ENCODE measurements at regions not wholly inside any gene's neighbourhood (a gene's known extent, or its start where the extent isn't known, plus 50 kb on each side); places are given as distances from the start of the nearest gene placed in this dataset.
"Not testable (repeated sequence)": the region's sequence is repeated elsewhere in the genome, so short reads cannot be mapped to it uniquely, and the experiment has no call there.

DNA sequence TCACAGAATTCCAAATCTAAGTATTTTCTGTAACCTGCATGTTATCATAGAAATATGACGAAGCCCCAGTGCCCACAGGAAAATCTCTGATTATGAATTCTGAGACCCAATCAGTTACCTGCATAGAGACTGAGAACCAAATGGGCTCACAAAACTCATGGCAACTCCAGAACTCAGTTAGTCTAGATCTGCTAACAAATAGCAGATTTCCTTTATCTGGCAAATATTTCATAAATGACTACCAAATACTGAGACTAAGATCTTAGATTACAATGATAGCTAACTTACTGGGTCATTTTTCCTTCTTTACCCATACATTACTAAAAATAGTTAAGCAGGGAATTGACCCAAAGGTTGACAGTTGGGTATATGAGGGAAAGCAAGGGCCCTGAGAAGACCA lies 228.1 kb upstream of the FAT3 start:
- in situ Hi-C loops (cut with MboI; ENCODE audit: low sequenced_read_pairs), result no loop called here
- Histone ChIP-seq H4K20me1 (ENCODE audit: insufficient read depth, low read length) (no peaks in the 10 kb centered on the region), H3K23ac (ENCODE audit: low read depth, low read length) (no peak overlapping the region), H2BK5ac (ENCODE audit: low read depth, low read length, poor library complexity, severe bottlenecking) (no peak overlapping the region), H3K27ac (ENCODE audit: insufficient read depth, low read length) (no peak overlapping the region), H3K9ac (ENCODE audit: low read depth, low read length) (no peak overlapping the region), H3K4me1 (ENCODE audit: control insufficient read depth, insufficient read depth, low read length) (no peaks in the 10 kb centered on the region), H3K4ac (ENCODE audit: low read depth, low read length) (no peak overlapping the region), H3K4me3 (ENCODE audit: insufficient read depth, low read depth, low read length) (no peak overlapping the region), H3K18ac (ENCODE audit: low read depth, low read length) (no peak overlapping the region), H4K91ac (ENCODE audit: insufficient read depth, low read depth, low read length) (no peak overlapping the region), H3K9me1 (ENCODE audit: insufficient read depth, low read length) (no peaks in the 10 kb centered on the region), H3K56ac (ENCODE audit: extremely low read depth, insufficient read depth, low read length) (no peak overlapping the region), H2BK15ac (ENCODE audit: low read depth, low read length) (no peak overlapping the region), H2BK120ac (ENCODE audit: low read depth, low read length) (no peak overlapping the region), H2AK9ac (replicated peaks; ENCODE audit: low read depth, low read length, poor library complexity) (no peak overlapping the region), H2AK5ac (ENCODE audit: low read depth, low read length) (no peak overlapping the region), H3K27me3 (ENCODE audit: control insufficient read depth, insufficient read depth, low read length) (no peaks in the 10 kb centered on the region), H4K5ac (ENCODE audit: low read depth, low read length) (no peak overlapping the region), H3K79me1 (ENCODE audit: low read depth in 1 of 2, low read length in 2 of 2) (no peaks in the 10 kb centered on the region), H3K9me3 (ENCODE audit: control insufficient read depth, insufficient read depth, low read length) (peaks cover 7% of the 10 kb centered on the region), H3K14ac (replicated peaks; ENCODE audit: low read depth, low read length) (no peak overlapping the region), H2AFZ (replicated peaks; ENCODE audit: low read length, poor library complexity) (no peak overlapping the region), H4K8ac (ENCODE audit: low read depth in 2 of 2, low read length in 2 of 2) (no peak overlapping the region), H3K4me2 (ENCODE audit: low read depth, low read length) (no peak overlapping the region), H2BK20ac (ENCODE audit: low read depth, low read length) (no peak overlapping the region), H3K36me3 (ENCODE audit: control insufficient read depth, insufficient read depth, low read length) (no peaks in the 10 kb centered on the region)
- BruUV-seq (replicated peaks), result no TSS peak
- ChIA-PET CTCF (no interaction called here), POLR2A (ENCODE audit: unreplicated experiment) (no interaction called here)
- ATAC-seq (ENCODE audit: low read depth), result no peak
- dilution Hi-C loops (cut with HindIII; ENCODE audit: low sequenced_read_pairs, unreplicated experiment), result no loop called here
- 80% methylated on average over 1 of the region's 1 CpG; no CpG with 5 or more reads in 1 of the 2 experiments for WGBS, 2 experiments (ENCODE audit: extremely low coverage in 2 of 2, insufficient read length in 1 of 2)
- DNase-seq, result no peak
- intact Hi-C loops (cut with micrococcal nuclease), result no loop called here
- no peak for TF ChIP-seq CEBPB (IDR thresholded peaks at IDR 0.05; ENCODE audit: low read depth, low read length)
- no peak for TF ChIP-seq FOS (IDR thresholded peaks at IDR 0.05; ENCODE audit: low read depth, low read length)
- TF ChIP-seq RAD21 (IDR thresholded peaks at IDR 0.05; ENCODE audit: low read length), result no peak
- no peak for TF ChIP-seq BHLHE40 (IDR thresholded peaks at IDR 0.05; ENCODE audit: low read depth, low read length)
- no peak for TF ChIP-seq RFX5 (IDR thresholded peaks at IDR 0.05; ENCODE audit: low read depth, low read length)
- no peak for TF ChIP-seq SMC3 (IDR thresholded peaks at IDR 0.05; ENCODE audit: low read depth, low read length)

DNA sequence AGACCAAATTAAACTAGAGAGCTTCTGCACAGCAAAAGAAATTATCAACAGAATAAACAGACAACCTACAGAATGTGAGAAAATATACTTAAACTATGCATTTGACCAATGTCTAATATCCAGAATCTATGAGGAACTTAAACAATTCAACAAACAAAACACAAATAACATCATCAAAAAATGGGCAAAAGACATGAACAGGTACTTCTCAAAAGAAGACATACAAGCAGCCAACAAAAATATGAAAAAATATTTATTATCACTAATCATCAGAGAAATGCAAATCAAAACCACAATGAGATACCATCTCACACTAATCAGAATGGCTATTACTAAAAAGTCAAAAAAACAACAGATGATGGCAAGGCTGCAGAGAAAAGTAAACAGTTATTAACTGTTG lies 236.2 kb upstream of the FAT3 start:
- POLR2A ChIA-PET (ENCODE audit: unreplicated experiment); H2BK20ac ChIP-seq (ENCODE audit: low read depth, low read length); H4K91ac ChIP-seq (ENCODE audit: insufficient read depth, low read depth, low read length); dilution Hi-C loops (cut with HindIII; ENCODE audit: low sequenced_read_pairs, unreplicated experiment); H3K27me3 ChIP-seq (ENCODE audit: control insufficient read depth, insufficient read depth, low read length); H3K18ac ChIP-seq (ENCODE audit: low read depth, low read length); H2AK5ac ChIP-seq (ENCODE audit: low read depth, low read length); H3K56ac ChIP-seq (ENCODE audit: extremely low read depth, insufficient read depth, low read length); H3K36me3 ChIP-seq (ENCODE audit: control insufficient read depth, insufficient read depth, low read length); H3K9me3 ChIP-seq (ENCODE audit: control insufficient read depth, insufficient read depth, low read length); in situ Hi-C loops (cut with MboI; ENCODE audit: low sequenced_read_pairs); H3K27ac ChIP-seq (ENCODE audit: insufficient read depth, low read length); H4K8ac ChIP-seq (ENCODE audit: low read depth in 2 of 2, low read length in 2 of 2); H3K14ac ChIP-seq (replicated peaks; ENCODE audit: low read depth, low read length); H2AK9ac ChIP-seq (replicated peaks; ENCODE audit: low read depth, low read length, poor library complexity); ATAC-seq (ENCODE audit: low read depth); H3K4me1 ChIP-seq (ENCODE audit: control insufficient read depth, insufficient read depth, low read length); H3K4ac ChIP-seq (ENCODE audit: low read depth, low read length); BruUV-seq (replicated peaks); intact Hi-C loops (cut with micrococcal nuclease); DNase-seq; H2BK15ac ChIP-seq (ENCODE audit: low read depth, low read length); H3K9me1 ChIP-seq (ENCODE audit: insufficient read depth, low read length); H3K4me3 ChIP-seq (ENCODE audit: insufficient read depth, low read depth, low read length); H3K9ac ChIP-seq (ENCODE audit: low read depth, low read length); H2AFZ ChIP-seq (replicated peaks; ENCODE audit: low read length, poor library complexity); CTCF ChIA-PET; H2BK5ac ChIP-seq (ENCODE audit: low read depth, low read length, poor library complexity, severe bottlenecking); H3K23ac ChIP-seq (ENCODE audit: low read depth, low read length); H2BK120ac ChIP-seq (ENCODE audit: low read depth, low read length); H3K4me2 ChIP-seq (ENCODE audit: low read depth, low read length); H4K20me1 ChIP-seq (ENCODE audit: insufficient read depth, low read length); H4K5ac ChIP-seq (ENCODE audit: low read depth, low read length); H3K79me1 ChIP-seq (ENCODE audit: low read depth in 1 of 2, low read length in 2 of 2): not testable (repeated sequence)

Data from IMR-90 (cell line).